Vagina (tissue), 2 donors: ENCODE measurements at regions not wholly inside any gene's neighbourhood (a gene's known extent, or its start where the extent isn't known, plus 50 kb on each side); places are given as distances from the start of the nearest gene placed in this dataset.

Experiments used
- DNase-seq, 2 donors: peaks; one replicate each; pipeline ENCODE4 v3.0.0-alpha.2; 2017; ENCODE audit errors: extremely low spot score in 2 of 2
- H3K27ac ChIP-seq: fragments of 200-600 bp; sonication (generic); one replicate; pipeline ENCODE4 v1.5.1; 2019
- H3K27me3 ChIP-seq: fragments of 200-600 bp; sonication (generic); one replicate; pipeline ENCODE4 v1.5.1; 2019
- H3K36me3 ChIP-seq, 2 donors: fragments of 200-600 bp; sonication (generic); one replicate each; pipeline ENCODE4 v1.5.1; 2017 to 2019
- H3K4me1 ChIP-seq: fragments of 200-600 bp; sonication (generic); one replicate; pipeline ENCODE4 v1.5.1; 2019
- H3K4me3 ChIP-seq, 2 donors: fragments of 200-600 bp; sonication (generic); 1 replicate in 1 of 2; 2 replicates in 1 of 2; pipeline ENCODE4 v1.5.1; 2016 to 2019
- H3K9me3 ChIP-seq: fragments of 200-600 bp; sonication (generic); one replicate; pipeline ENCODE4 v1.5.1; 2019
- CTCF ChIP-seq, 3 experiments: fragments of 450-650 bp in 2 of 3; fragments of 200-600 bp in 1 of 3; sonication (generic) in 1 of 3; IDR thresholded peaks; one replicate each; pipeline ENCODE4 v1.5.1; 2017 to 2019; ENCODE audit warnings: antibody characterized with exemption in 3 of 3, mild to moderate bottlenecking in 2 of 3, moderate library complexity in 2 of 3
- POLR2A ChIP-seq, 2 donors: fragments of 450-650 bp; IDR thresholded peaks; one replicate each; pipeline ENCODE4 v1.6.1; 2017; ENCODE audit warnings: antibody characterized with exemption in 2 of 2, mild to moderate bottlenecking in 2 of 2, moderate library complexity in 2 of 2
- POLR2AphosphoS5 ChIP-seq, 2 donors: sonication (generic); formaldehyde crosslinking; IDR thresholded peaks; one replicate each; pipeline ENCODE4 v1.9.0; 2017; ENCODE audit warnings: antibody characterized with exemption in 2 of 2, mild to moderate bottlenecking in 2 of 2, low read depth in 1 of 2; ENCODE audit not compliant: insufficient read depth in 1 of 2
- intact Hi-C: fragments of 100-400 bp; cut with DNase I; formaldehyde crosslinking; loops from one replicate; pipeline ENCODE4 v1.15.1; 2023

- Histone ChIP-seq H3K9me3 (no peaks in the 10 kb centered on the region), H3K4me3 (no peak overlapping the region), H3K27me3 (no peaks in the 10 kb centered on the region), H3K36me3 (no peaks in the 10 kb centered on the region), H3K4me1 (no peaks in the 10 kb centered on the region), H3K27ac (no peak overlapping the region)
- TF ChIP-seq POLR2AphosphoS5 (IDR thresholded peaks at IDR 0.05; ENCODE audit: insufficient read depth in 1 of 2, low read depth in 1 of 2): no peak
- TF ChIP-seq POLR2A (IDR thresholded peaks at IDR 0.05): no peak
- no peak for TF ChIP-seq CTCF (IDR thresholded peaks at IDR 0.05)
- intact Hi-C loops: no loop called here
- DNase-seq: no peak
These were observed 104.9 kb upstream of the TANK start for GRCh38 chr2:161055289-161055688.

- Histone ChIP-seq H3K4me3 (no peak overlapping the region), H3K27ac (no peak overlapping the region), H3K36me3 (no peaks in the 10 kb centered on the region), H3K9me3 (no peaks in the 10 kb centered on the region), H3K27me3 (no peaks in the 10 kb centered on the region), H3K4me1 (peaks cover 12% of the 10 kb centered on the region)
- no peak for DNase-seq
- intact Hi-C loops: no loop called here
- TF ChIP-seq POLR2A (IDR thresholded peaks at IDR 0.05): no peak
- TF ChIP-seq CTCF (IDR thresholded peaks at IDR 0.05): no peak
- TF ChIP-seq POLR2AphosphoS5 (IDR thresholded peaks at IDR 0.05; ENCODE audit: insufficient read depth in 1 of 2, low read depth in 1 of 2): no peak
These were observed 100.8 kb upstream of the TANK start for GRCh38 chr2:161059388-161059787.

GRCh38 chr2:161061786-161062185, 98.4 kb upstream of the TANK start:
- Histone ChIP-seq H3K9me3 (no peaks in the 10 kb centered on the region), H3K4me1 (peaks cover 12% of the 10 kb centered on the region), H3K36me3 (no peaks in the 10 kb centered on the region), H3K27ac (no peak overlapping the region), H3K4me3 (no peak overlapping the region), H3K27me3 (no peaks in the 10 kb centered on the region)
- no peak for DNase-seq
- intact Hi-C loops: no loop called here
- TF ChIP-seq CTCF (IDR thresholded peaks at IDR 0.05): no peak
- no peak for TF ChIP-seq POLR2A (IDR thresholded peaks at IDR 0.05)
- no peak for TF ChIP-seq POLR2AphosphoS5 (IDR thresholded peaks at IDR 0.05; ENCODE audit: insufficient read depth in 1 of 2, low read depth in 1 of 2)

GRCh38 chr2:161063157-161063945, 96.9 kb upstream of the TANK start:
- TF ChIP-seq POLR2AphosphoS5 (IDR thresholded peaks at IDR 0.05; ENCODE audit: insufficient read depth in 1 of 2, low read depth in 1 of 2) (peak in 1 of 2 donors; percentile 69), CTCF (IDR thresholded peaks at IDR 0.05) (peak; percentile 80 to 93 (median 84)), POLR2A (IDR thresholded peaks at IDR 0.05) (no peak)
- H3K36me3 ChIP-seq: no peaks in the 10 kb centered on the region
- peaks cover 12% of the 10 kb centered on the region for H3K4me1 ChIP-seq
- H3K27me3 ChIP-seq: no peaks in the 10 kb centered on the region
- peak in 1 of 2 donors; percentile 93 for DNase-seq
- H3K9me3 ChIP-seq: no peaks in the 10 kb centered on the region
- no peak overlapping the region for H3K4me3 ChIP-seq
- peak overlapping the region; percentile 55 for H3K27ac ChIP-seq
- intact Hi-C loops: no loop called here

GRCh38 chr2:161063946-161064306, 96.3 kb upstream of the TANK start:
- intact Hi-C loops: no loop called here
- H3K27ac ChIP-seq: no peak overlapping the region
- no peaks in the 10 kb centered on the region for H3K9me3 ChIP-seq
- no peak overlapping the region for H3K4me3 ChIP-seq
- no peaks in the 10 kb centered on the region for H3K36me3 ChIP-seq
- H3K4me1 ChIP-seq: peaks cover 12% of the 10 kb centered on the region
- no peak for TF ChIP-seq POLR2A (IDR thresholded peaks at IDR 0.05)
- TF ChIP-seq CTCF (IDR thresholded peaks at IDR 0.05): no peak
- TF ChIP-seq POLR2AphosphoS5 (IDR thresholded peaks at IDR 0.05; ENCODE audit: insufficient read depth in 1 of 2, low read depth in 1 of 2): no peak
- H3K27me3 ChIP-seq: no peaks in the 10 kb centered on the region
- DNase-seq: no peak
